ENCODE measurements at regions not wholly inside any gene's neighbourhood (a gene's known extent, or its start where the extent isn't known, plus 50 kb on each side); places are given as distances from the start of the nearest gene placed in this dataset.

DNA sequence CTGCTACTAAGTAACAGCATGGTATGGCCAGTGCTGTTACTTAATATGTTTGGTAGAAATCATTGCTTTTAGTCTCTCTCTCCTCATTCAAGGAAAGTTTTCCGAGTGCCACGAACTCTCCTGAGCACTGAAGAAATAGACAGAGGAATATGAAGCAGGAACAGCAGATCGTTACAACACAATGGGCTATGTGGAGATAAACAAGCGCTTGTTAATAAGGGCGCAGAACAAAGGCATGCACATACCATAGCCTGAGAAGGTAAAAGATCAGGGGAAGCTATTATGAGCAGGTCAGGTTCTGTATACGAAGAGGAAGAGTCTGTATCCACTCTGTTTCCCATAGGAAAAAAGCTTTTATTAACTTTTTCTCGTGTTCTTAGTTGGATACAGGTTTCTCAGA, 156.2 kb upstream of the CPNE8 start:
- ChIA-PET POLR2A (no interaction called here), CTCF (interaction anchor here (0.6 kb wide), 1 partner anchor 243 kb away, joined by 5 read pairs; no protein-coding TSS in a partner anchor)
- DNase-seq = no peak
- Mint-ChIP-seq H3K4me1 (no peaks in the 10 kb centered on the region), H3K4me3 (no peak overlapping the region), H3K36me3 (ENCODE audit: low read depth) (no peaks in the 10 kb centered on the region), H3K9me3 (no peaks in the 10 kb centered on the region), H3K27ac (no peak overlapping the region), H3K27me3 (no peaks in the 10 kb centered on the region)

DNA sequence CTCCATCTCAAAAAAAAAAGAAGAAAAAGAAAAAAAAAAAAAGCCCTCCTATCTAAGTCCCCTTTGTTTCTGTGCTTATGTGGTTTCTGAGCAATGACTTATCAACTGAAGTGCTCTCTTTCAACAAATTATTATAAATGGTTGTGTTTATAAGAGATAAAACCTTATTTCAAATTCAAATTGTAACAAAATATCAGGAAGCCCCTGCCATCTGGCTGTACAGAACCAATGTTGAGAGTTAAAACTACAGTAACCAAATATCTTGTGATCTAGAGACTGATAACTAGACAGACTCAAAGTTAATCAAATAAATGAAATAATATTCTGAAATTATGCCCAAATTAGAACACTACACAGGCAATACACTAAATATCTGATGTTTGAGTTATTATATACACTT, 143.0 kb upstream of the CPNE8 start:
- H3K4me1 Mint-ChIP-seq = no peaks in the 10 kb centered on the region
- H3K4me3 Mint-ChIP-seq = no peak overlapping the region
- ChIA-PET CTCF (no interaction called here), POLR2A (no interaction called here)
- DNase-seq = no peak
- peaks cover 4% of the 10 kb centered on the region for H3K9me3 Mint-ChIP-seq
- no peaks in the 10 kb centered on the region for H3K27me3 Mint-ChIP-seq
- no peak overlapping the region for H3K27ac Mint-ChIP-seq
- H3K36me3 Mint-ChIP-seq (ENCODE audit: low read depth) = no peaks in the 10 kb centered on the region

DNA sequence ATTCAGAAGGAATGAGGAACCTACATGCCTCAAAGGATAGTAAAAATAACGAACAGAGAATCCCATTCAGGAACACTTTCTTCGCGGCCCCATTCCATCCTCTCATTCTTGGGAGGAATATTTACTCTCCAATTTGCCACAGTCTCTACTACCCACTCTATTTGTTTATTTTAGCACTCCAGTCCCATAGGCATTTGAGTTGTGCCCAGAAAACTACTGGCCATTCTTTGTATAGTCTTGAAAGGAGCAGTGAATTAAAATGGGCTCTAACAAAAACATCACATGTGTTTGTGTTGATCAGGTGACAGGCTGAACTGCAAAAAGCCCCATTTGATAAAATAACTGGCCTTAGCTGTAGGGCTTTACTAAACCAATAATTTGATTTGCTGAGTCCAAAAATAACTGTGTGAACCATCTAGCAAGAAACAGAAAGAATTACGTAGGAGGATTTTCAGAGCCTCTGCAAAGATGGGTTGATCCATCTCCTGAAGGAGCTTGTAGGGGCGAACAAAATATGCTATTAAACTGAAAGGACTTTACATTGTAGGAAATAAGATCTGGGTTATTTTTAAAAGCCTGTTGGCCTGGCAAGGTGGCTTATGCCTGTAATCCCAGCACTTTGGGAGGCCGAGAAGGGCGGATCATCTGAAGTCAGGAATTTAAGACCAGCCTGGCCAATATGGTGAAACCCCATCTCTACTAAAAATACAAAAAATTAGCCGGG, 142.3 kb upstream of the CPNE8 start:
- Mint-ChIP-seq H3K4me3 (no peak overlapping the region), H3K27me3 (no peaks in the 10 kb centered on the region), H3K9me3 (no peaks in the 10 kb centered on the region), H3K4me1 (no peaks in the 10 kb centered on the region), H3K36me3 (ENCODE audit: low read depth) (no peaks in the 10 kb centered on the region), H3K27ac (no peak overlapping the region)
- no peak for DNase-seq
- POLR2A ChIA-PET = no interaction called here
- CTCF ChIA-PET = no interaction called here

DNA sequence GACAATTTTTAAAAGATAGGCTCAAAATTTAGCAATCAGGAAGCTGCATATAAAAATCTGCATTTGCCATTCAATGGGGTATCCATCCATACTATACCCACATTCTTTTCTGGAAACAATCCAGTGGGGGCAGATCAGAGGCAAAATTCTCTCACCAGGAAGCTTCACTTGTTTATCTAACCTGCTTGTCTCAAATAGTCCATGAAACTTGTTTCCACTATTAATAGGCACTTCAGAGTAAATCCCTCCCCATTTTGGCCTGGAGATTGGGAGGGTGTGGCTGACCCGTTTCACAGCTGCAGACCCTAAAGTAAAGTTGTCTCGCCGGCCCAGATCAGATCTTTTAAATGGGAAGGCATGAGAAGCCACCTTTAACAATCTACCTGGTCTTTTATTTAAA, 139.4 kb upstream of the CPNE8 start:
- H3K27ac Mint-ChIP-seq = no peak overlapping the region
- POLR2A ChIA-PET = no interaction called here
- no peaks in the 10 kb centered on the region for H3K9me3 Mint-ChIP-seq
- CTCF ChIA-PET = no interaction called here
- no peak overlapping the region for H3K4me3 Mint-ChIP-seq
- no peak for DNase-seq
- no peaks in the 10 kb centered on the region for H3K4me1 Mint-ChIP-seq
- no peaks in the 10 kb centered on the region for H3K27me3 Mint-ChIP-seq
- no peaks in the 10 kb centered on the region for H3K36me3 Mint-ChIP-seq (ENCODE audit: low read depth)

DNA sequence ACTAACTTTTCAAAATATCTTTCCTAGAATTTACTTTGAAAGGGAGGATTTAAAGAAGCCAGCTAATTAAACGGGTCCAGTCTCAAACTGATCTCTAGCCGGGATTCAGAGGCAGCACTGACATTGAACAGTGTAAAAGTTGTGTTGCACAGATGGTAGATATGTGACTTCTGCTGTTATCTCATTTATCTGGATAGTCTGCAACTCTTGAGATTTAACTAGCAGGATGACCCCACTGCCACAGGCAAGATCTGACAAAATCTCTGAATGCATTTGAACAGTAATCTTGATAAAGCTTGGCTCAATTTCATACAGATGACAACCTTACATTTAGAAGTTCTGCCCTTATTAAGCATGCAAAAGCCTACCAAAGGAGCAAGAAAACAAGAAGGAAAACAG, 138.0 kb upstream of the CPNE8 start:
- CTCF ChIA-PET = interaction anchor here (0.6 kb wide), 1 partner anchor 33 kb away, joined by 3 read pairs; no protein-coding TSS in a partner anchor
- Mint-ChIP-seq H3K27me3 (no peaks in the 10 kb centered on the region), H3K36me3 (ENCODE audit: low read depth) (no peaks in the 10 kb centered on the region)

DNA sequence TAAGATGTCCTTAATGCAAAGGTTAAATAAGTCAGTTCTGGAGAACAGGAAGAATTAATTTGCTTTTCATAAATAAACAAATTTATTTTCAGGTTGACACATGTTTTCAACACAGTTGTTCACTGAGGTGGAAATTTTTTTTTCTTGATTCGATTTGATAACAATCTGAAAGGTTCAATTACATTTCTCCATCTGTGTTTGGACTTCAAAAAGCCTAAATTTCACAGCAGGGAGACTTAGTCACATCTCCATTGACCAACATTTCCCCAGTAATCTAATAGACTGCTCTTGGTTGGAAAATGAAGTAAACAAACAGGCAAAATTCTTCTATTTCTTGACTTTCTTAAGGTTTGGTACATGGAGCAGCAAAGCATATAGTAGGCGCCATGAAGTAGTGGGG, 134.9 kb upstream of the CPNE8 start:
- H3K9me3 Mint-ChIP-seq = no peaks in the 10 kb centered on the region
- no peak overlapping the region for H3K4me3 Mint-ChIP-seq

More for the DNA sequence above, 138.0 kb upstream of the CPNE8 start:
- POLR2A ChIA-PET = no interaction called here
- no peak overlapping the region for H3K4me3 Mint-ChIP-seq
- DNase-seq = no peak
- H3K27ac Mint-ChIP-seq = no peak overlapping the region
- no peaks in the 10 kb centered on the region for H3K4me1 Mint-ChIP-seq
- no peaks in the 10 kb centered on the region for H3K9me3 Mint-ChIP-seq

DNA sequence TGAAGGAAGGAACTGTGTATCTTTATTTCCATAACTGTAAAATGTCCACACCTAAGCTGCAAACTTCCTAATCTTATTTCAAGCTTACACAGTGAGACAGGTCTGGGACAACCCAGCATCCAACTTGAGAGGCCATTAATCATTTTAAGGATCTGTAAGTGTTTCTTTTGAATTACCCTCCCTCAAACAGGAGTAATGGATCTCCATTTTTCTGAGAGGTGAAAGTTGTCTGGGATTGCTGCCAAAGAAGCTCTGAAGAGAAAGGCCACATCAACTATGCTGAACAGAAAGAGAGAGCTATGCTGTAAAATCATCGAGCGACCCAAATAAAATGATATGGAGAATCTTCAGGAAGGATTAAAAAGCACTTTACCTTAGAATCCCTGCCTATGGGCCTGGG, 131.7 kb upstream of the CPNE8 start:
- no peak for DNase-seq
- Mint-ChIP-seq H3K9me3 (no peaks in the 10 kb centered on the region), H3K36me3 (ENCODE audit: low read depth) (no peaks in the 10 kb centered on the region), H3K27ac (no peak overlapping the region), H3K4me1 (no peaks in the 10 kb centered on the region), H3K27me3 (no peaks in the 10 kb centered on the region), H3K4me3 (no peak overlapping the region)
- CTCF ChIA-PET = interaction anchor here (0.9 kb wide), 1 partner anchor 122 kb away, joined by 3 read pairs; no protein-coding TSS in a partner anchor
- POLR2A ChIA-PET = no interaction called here

More for the DNA sequence above, 134.9 kb upstream of the CPNE8 start:
- Mint-ChIP-seq H3K4me1 (no peaks in the 10 kb centered on the region), H3K27ac (no peak overlapping the region), H3K36me3 (ENCODE audit: low read depth) (no peaks in the 10 kb centered on the region), H3K27me3 (no peaks in the 10 kb centered on the region)
- ChIA-PET CTCF (no interaction called here), POLR2A (no interaction called here)
- DNase-seq = no peak

DNA sequence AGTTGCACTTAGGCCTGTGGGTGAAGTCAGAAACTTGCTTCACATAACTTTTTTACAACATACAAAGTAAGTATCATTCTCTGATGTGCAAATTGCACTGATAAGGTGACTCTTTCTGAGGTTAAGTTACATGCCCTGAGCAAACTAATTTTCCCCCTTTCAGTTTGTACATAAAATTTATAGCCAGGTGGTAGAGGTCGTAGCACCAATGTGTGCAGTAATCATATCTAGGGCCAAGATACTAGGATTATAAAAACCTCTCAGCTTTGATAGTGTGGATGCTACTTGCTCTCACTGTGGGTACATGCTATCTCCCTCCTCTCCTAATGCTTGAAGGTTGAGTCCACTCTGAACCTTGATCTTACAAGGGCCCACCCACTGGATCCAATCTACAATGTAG, 130.7 kb upstream of the CPNE8 start:
- Mint-ChIP-seq H3K9me3 (no peaks in the 10 kb centered on the region), H3K27me3 (no peaks in the 10 kb centered on the region), H3K4me1 (no peaks in the 10 kb centered on the region), H3K36me3 (ENCODE audit: low read depth) (no peaks in the 10 kb centered on the region), H3K27ac (no peak overlapping the region), H3K4me3 (no peak overlapping the region)
- DNase-seq = no peak
- ChIA-PET POLR2A (no interaction called here), CTCF (no interaction called here)

DNA sequence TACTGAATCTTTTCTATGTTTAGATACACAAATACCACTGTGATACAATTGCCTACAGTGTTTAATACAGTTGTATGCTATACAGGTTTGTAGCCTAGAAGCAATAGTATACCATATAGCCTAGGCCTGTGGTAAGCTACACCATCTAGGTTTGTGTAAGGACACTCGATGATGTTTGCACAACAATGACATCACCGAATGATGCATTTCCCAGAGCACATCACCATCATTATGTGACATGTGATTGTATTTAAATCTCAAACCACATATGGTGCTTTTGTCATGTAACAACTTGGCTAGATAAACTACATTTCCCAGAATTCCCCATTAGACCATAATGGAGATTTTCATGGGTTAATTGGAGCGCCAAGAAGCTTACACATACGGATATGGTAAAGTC, 128.4 kb upstream of the CPNE8 start:
- no peaks in the 10 kb centered on the region for H3K27me3 Mint-ChIP-seq
- CTCF ChIA-PET = no interaction called here
- no peaks in the 10 kb centered on the region for H3K4me1 Mint-ChIP-seq
- H3K36me3 Mint-ChIP-seq (ENCODE audit: low read depth) = no peaks in the 10 kb centered on the region
- H3K9me3 Mint-ChIP-seq = no peaks in the 10 kb centered on the region
- no peak overlapping the region for H3K4me3 Mint-ChIP-seq
- no peak overlapping the region for H3K27ac Mint-ChIP-seq
- no peak for DNase-seq
- POLR2A ChIA-PET = no interaction called here

DNA sequence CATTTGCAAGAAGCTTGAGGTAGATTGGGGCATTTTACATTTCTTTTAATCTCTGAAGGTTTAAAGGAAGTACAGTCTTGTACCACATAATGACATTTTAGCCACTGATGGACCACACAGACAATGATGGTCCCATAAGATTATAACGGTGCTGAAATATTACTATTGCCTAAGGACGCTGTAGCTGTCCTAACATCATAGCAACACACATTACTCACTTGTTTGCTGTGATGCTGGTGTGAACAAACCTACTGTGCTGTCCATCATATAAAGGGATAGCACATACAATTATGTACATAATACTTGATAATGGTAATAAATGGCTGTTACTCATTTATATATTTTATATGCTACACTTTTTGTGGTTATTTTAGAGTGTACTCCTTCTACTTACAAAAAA, 127.1 kb upstream of the CPNE8 start:
- Mint-ChIP-seq H3K27me3 (no peaks in the 10 kb centered on the region), H3K9me3 (no peaks in the 10 kb centered on the region), H3K4me1 (no peaks in the 10 kb centered on the region), H3K27ac (no peak overlapping the region), H3K4me3 (no peak overlapping the region), H3K36me3 (ENCODE audit: low read depth) (no peaks in the 10 kb centered on the region)
- POLR2A ChIA-PET = no interaction called here
- DNase-seq = no peak
- CTCF ChIA-PET = interaction anchor here (0.9 kb wide), 1 partner anchor 14 kb away, joined by 3 read pairs; no protein-coding TSS in a partner anchor

DNA sequence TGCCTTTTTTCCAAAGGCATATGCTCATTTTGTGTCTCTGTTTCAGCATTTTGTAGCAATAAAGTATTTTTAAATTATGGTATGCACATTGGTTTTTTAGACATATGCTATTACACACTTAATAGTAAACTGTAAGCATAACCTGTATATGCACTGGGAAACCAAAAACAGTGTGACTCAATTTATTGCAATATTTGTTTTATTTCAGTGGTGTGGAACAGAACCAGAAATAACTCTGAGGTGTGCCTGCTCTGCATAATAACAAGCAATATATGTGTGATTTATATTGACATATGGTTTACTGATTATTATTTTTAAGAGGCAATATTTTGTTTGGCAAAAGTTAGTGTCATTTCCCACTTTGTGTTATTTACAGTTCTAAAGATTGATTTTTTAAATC, 126.6 kb upstream of the CPNE8 start:
- CTCF ChIA-PET = no interaction called here
- Mint-ChIP-seq H3K27me3 (no peaks in the 10 kb centered on the region), H3K36me3 (ENCODE audit: low read depth) (no peaks in the 10 kb centered on the region), H3K4me1 (no peaks in the 10 kb centered on the region), H3K4me3 (no peak overlapping the region), H3K27ac (no peak overlapping the region), H3K9me3 (no peaks in the 10 kb centered on the region)
- DNase-seq = no peak
- POLR2A ChIA-PET = no interaction called here

DNA sequence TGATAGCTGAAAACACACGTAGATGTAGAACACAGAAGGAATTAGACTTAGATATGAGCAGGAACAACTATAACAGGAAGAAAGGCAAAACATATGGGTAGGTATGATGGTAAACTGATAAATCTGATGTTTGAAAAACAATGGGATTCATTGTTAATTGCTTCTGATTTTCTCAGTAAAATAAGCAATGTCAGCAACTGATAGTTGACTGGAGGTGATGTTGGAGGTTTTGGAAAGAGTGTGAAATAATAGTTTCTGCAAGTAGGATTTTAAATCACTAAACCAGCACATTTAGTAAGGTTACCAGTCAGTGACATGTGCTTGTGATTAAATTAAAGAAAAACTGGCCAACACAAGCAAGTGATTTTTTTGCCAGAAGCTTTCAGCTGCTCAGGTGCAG, 123.0 kb upstream of the CPNE8 start:
- Mint-ChIP-seq H3K27ac (no peak overlapping the region), H3K4me3 (no peak overlapping the region), H3K36me3 (ENCODE audit: low read depth) (no peaks in the 10 kb centered on the region), H3K27me3 (no peaks in the 10 kb centered on the region), H3K4me1 (no peaks in the 10 kb centered on the region), H3K9me3 (no peaks in the 10 kb centered on the region)
- DNase-seq = no peak
- ChIA-PET CTCF (no interaction called here), POLR2A (no interaction called here)

DNA sequence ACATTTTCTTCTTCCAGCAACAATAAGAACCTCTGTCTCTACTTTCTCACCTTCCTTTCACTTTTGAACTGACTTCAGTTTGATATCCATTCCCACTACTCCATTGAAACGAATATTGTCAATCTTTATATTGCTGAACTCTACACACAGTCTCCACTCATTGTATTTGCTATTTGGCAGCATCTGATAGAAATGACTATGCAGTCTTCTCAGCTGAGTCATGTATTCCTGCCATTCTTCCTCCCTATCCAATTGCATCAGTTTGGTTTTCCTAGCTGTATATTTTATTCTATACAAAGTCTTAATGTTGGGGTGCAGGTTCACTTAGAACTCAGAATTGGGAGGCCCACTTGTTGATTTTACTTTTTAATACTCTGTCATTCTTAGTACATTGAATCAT, 107.5 kb upstream of the CPNE8 start:
- H3K27me3 Mint-ChIP-seq = no peaks in the 10 kb centered on the region
- ChIA-PET CTCF (no interaction called here), POLR2A (no interaction called here)
- no peak overlapping the region for H3K4me3 Mint-ChIP-seq
- no peaks in the 10 kb centered on the region for H3K36me3 Mint-ChIP-seq (ENCODE audit: low read depth)
- no peak overlapping the region for H3K27ac Mint-ChIP-seq
- peaks cover 2% of the 10 kb centered on the region for H3K9me3 Mint-ChIP-seq
- no peaks in the 10 kb centered on the region for H3K4me1 Mint-ChIP-seq
- no peak for DNase-seq

DNA sequence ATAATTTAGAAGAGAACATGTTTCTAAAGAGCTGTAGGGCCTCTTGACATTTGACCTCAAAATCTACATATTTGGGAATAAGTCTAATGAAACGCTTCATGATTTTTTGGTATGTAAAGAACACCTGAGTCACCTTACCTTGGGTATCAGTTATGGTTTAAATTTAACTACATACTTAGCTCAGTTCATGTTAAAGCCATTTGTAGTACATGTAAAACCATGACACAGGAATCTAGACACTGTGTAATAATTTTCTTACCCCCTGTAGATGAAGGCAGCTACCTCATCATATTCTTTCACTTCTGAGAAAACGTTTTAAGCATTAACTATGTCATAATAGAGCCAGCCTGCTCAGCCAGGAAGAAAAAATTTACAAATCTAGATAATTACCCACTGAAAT, 105.8 kb upstream of the CPNE8 start:
- H3K9me3 Mint-ChIP-seq = peaks cover 2% of the 10 kb centered on the region
- H3K27ac Mint-ChIP-seq = no peak overlapping the region
- H3K4me1 Mint-ChIP-seq = no peaks in the 10 kb centered on the region
- CTCF ChIA-PET = interaction anchor here (0.6 kb wide), 1 partner anchor 32 kb away, joined by 3 read pairs; no protein-coding TSS in a partner anchor
- H3K4me3 Mint-ChIP-seq = no peak overlapping the region
- no peaks in the 10 kb centered on the region for H3K36me3 Mint-ChIP-seq (ENCODE audit: low read depth)
- DNase-seq = no peak
- POLR2A ChIA-PET = no interaction called here
- H3K27me3 Mint-ChIP-seq = no peaks in the 10 kb centered on the region

All from activated CD4-positive, alpha-beta T cell treated with anti-CD3 and anti-CD28 coated beads, Interleukin-2, amount 10 ng/mL, durations not matched to agents 7 days and 5 days (primary cell).